WTC11 (cell line): ENCODE measurements at regions not wholly inside any gene's neighbourhood (a gene's known extent, or its start where the extent isn't known, plus 50 kb on each side); places are given as distances from the start of the nearest gene placed in this dataset.

Source experiments
- ATAC-seq: fragments of 200-7000 bp; cut with Tn5 transposase; 2 replicates; pipeline ENCODE4 v1.10.0; 2021; ENCODE audit warnings: mild to moderate bottlenecking, moderate library complexity
- CTCF ChIA-PET: fragments of 300-600 bp; sonication (Branson Sonifier 250); formaldehyde crosslinking; loops from one replicate; lab custom pipeline; 2021; ENCODE audit warnings: antibody characterized with exemption; lab: Charles Lee
- POLR2A ChIA-PET: fragments of 350-600 bp; sonication (Branson Sonifier 250); formaldehyde crosslinking; loops from one replicate; lab custom pipeline; 2021; ENCODE audit warnings: antibody characterized with exemption; lab: Charles Lee
- DNase-seq: peaks from one replicate; pipeline ENCODE4 v3.0.0; 2021; ENCODE audit warnings: low spot score
- H3K27ac Mint-ChIP-seq: 2 replicates; pipeline ENCODE4 v1.8.0; 2021; ENCODE audit warnings: mixed read lengths
- H3K27me3 Mint-ChIP-seq: 2 replicates; pipeline ENCODE4 v1.8.0; 2021; ENCODE audit warnings: low read depth, mild to moderate bottlenecking, moderate library complexity, mixed read lengths
- H3K36me3 Mint-ChIP-seq: 2 replicates; pipeline ENCODE4 v1.8.0; 2021; ENCODE audit warnings: mixed read lengths
- H3K4me1 Mint-ChIP-seq: 2 replicates; pipeline ENCODE4 v1.8.0; 2022; ENCODE audit warnings: mixed read lengths
- H3K4me3 Mint-ChIP-seq: 2 replicates; pipeline ENCODE4 v1.8.0; 2021; ENCODE audit warnings: mild to moderate bottlenecking, moderate library complexity, mixed read lengths
- H3K9me3 Mint-ChIP-seq: 2 replicates; pipeline ENCODE4 v1.8.0; 2021; ENCODE audit warnings: mixed read lengths
- CREB1 ChIP-seq: sonication (generic); formaldehyde crosslinking; IDR thresholded peaks from 2 replicates; pipeline ENCODE4 v1.8.0; 2023; ENCODE audit warnings: mild to moderate bottlenecking, missing genetic modification reagents
- IRF2 ChIP-seq: sonication (generic); formaldehyde crosslinking; IDR thresholded peaks from 2 replicates; pipeline ENCODE4 v1.8.0; 2022; ENCODE audit warnings: low read depth, missing genetic modification reagents, borderline replicate concordance
- MYBL2 ChIP-seq: sonication (generic); formaldehyde crosslinking; IDR thresholded peaks from 2 replicates; pipeline ENCODE4 v1.8.1; 2023; ENCODE audit warnings: mild to moderate bottlenecking, moderate library complexity, missing genetic modification reagents
- NFE2L1 ChIP-seq: sonication (generic); formaldehyde crosslinking; IDR thresholded peaks from 2 replicates; pipeline ENCODE4 v1.8.1; 2023; ENCODE audit warnings: missing genetic modification reagents
- OVOL2 ChIP-seq: fragments of 250-450 bp; sonication (Bioruptor Pico); IDR thresholded peaks from 2 replicates; pipeline ENCODE4 v1.9.0; 2021; ENCODE audit warnings: mild to moderate bottlenecking, borderline replicate concordance
- TEAD1 ChIP-seq: sonication (generic); formaldehyde crosslinking; IDR thresholded peaks from 2 replicates; pipeline ENCODE4 v1.8.0; 2022; ENCODE audit warnings: mild to moderate bottlenecking, missing genetic modification reagents
- ZNF423 ChIP-seq: fragments of 250-450 bp; sonication (Bioruptor Pico); IDR thresholded peaks from 2 replicates; pipeline ENCODE4 v2.1.2; 2022; ENCODE audit warnings: mild to moderate bottlenecking, moderate library complexity
- ZNF671 ChIP-seq: fragments of 250-450 bp; sonication (Bioruptor Pico); IDR thresholded peaks from 2 replicates; pipeline ENCODE4 v1.8.0; 2021; ENCODE audit warnings: mild to moderate bottlenecking
- TF ChIP-seq, protein P1 (sequence below): sonication (generic); formaldehyde crosslinking; IDR thresholded peaks from 2 replicates; pipeline ENCODE4 v1.8.1; 2022; ENCODE audit warnings: mild to moderate bottlenecking, moderate library complexity, missing genetic modification reagents
- TF ChIP-seq, protein P2 (sequence below): sonication (generic); formaldehyde crosslinking; IDR thresholded peaks from 2 replicates; pipeline ENCODE4 v1.8.0; 2022; ENCODE audit warnings: mild to moderate bottlenecking, missing genetic modification reagents
- TF ChIP-seq, protein P3 (sequence below): sonication (generic); formaldehyde crosslinking; IDR thresholded peaks from 2 replicates; pipeline ENCODE4 v1.8.0; 2023; ENCODE audit warnings: mild to moderate bottlenecking, missing genetic modification reagents
- TF ChIP-seq, protein P4 (sequence below): fragments of 250-450 bp; sonication (Bioruptor Pico); IDR thresholded peaks from 2 replicates; pipeline ENCODE4 v2.1.2; 2022; ENCODE audit warnings: mild to moderate bottlenecking, moderate library complexity
- TF ChIP-seq, protein P5 (sequence below): sonication (generic); formaldehyde crosslinking; IDR thresholded peaks from 2 replicates; pipeline ENCODE4 v1.8.1; 2022; ENCODE audit warnings: mild to moderate bottlenecking, missing genetic modification reagents, moderate library complexity, borderline replicate concordance
- TF ChIP-seq, protein P6 (sequence below): sonication (generic); formaldehyde crosslinking; IDR thresholded peaks from 2 replicates; pipeline ENCODE4 v1.8.1; 2023; ENCODE audit warnings: mild to moderate bottlenecking, moderate library complexity, missing genetic modification reagents

DNA sequence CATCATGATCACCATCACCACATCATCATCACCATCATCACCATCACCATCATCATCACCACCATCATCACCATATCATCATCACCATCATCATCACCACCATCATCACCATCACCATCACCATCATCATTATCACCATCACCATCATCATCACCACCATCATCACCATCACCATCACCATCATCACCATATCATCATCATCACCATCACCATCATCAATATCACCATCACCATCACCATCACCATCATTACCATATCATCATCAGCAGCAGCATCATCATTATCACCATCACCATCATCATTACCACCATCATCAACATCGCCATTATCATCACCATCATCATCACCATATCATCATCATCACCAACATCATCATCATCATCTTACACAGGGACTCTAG is 351.1 kb downstream of the MIAT start:
- Mint-ChIP-seq H3K36me3 (no peaks in the 10 kb centered on the region), H3K27ac (no peak overlapping the region), H3K27me3 (no peaks in the 10 kb centered on the region)
- ATAC-seq = no peak
- TF ChIP-seq, protein P1, sequence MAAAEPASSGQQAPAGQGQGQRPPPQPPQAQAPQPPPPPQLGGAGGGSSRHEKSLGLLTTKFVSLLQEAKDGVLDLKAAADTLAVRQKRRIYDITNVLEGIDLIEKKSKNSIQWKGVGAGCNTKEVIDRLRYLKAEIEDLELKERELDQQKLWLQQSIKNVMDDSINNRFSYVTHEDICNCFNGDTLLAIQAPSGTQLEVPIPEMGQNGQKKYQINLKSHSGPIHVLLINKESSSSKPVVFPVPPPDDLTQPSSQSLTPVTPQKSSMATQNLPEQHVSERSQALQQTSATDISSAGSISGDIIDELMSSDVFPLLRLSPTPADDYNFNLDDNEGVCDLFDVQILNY = no peak
- TF ChIP-seq IRF2 (CRISPR knock-in tag) = no peak
- TF ChIP-seq ZNF671 = no peak
- no peak for TF ChIP-seq MYBL2
- TF ChIP-seq, protein P2, sequence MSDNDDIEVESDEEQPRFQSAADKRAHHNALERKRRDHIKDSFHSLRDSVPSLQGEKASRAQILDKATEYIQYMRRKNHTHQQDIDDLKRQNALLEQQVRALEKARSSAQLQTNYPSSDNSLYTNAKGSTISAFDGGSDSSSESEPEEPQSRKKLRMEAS (CRISPR knock-in tag) = no peak
- no peak for TF ChIP-seq ZNF423 (CRISPR knock-in tag)
- TF ChIP-seq, protein P3, sequence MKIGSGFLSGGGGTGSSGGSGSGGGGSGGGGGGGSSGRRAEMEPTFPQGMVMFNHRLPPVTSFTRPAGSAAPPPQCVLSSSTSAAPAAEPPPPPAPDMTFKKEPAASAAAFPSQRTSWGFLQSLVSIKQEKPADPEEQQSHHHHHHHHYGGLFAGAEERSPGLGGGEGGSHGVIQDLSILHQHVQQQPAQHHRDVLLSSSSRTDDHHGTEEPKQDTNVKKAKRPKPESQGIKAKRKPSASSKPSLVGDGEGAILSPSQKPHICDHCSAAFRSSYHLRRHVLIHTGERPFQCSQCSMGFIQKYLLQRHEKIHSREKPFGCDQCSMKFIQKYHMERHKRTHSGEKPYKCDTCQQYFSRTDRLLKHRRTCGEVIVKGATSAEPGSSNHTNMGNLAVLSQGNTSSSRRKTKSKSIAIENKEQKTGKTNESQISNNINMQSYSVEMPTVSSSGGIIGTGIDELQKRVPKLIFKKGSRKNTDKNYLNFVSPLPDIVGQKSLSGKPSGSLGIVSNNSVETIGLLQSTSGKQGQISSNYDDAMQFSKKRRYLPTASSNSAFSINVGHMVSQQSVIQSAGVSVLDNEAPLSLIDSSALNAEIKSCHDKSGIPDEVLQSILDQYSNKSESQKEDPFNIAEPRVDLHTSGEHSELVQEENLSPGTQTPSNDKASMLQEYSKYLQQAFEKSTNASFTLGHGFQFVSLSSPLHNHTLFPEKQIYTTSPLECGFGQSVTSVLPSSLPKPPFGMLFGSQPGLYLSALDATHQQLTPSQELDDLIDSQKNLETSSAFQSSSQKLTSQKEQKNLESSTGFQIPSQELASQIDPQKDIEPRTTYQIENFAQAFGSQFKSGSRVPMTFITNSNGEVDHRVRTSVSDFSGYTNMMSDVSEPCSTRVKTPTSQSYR (CRISPR knock-in tag) = no peak
- TF ChIP-seq, protein P4, sequence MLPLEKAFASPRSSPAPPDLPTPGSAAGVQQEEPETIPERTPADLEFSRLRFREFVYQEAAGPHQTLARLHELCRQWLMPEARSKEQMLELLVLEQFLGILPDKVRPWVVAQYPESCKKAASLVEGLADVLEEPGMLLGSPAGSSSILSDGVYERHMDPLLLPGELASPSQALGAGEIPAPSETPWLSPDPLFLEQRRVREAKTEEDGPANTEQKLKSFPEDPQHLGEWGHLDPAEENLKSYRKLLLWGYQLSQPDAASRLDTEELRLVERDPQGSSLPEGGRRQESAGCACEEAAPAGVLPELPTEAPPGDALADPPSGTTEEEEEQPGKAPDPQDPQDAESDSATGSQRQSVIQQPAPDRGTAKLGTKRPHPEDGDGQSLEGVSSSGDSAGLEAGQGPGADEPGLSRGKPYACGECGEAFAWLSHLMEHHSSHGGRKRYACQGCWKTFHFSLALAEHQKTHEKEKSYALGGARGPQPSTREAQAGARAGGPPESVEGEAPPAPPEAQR = no peak
- no peak for TF ChIP-seq NFE2L1
- TF ChIP-seq, all 79 proteins: peak for 0
- Mint-ChIP-seq H3K4me3 (no peak overlapping the region), H3K4me1 (peaks cover 12% of the 10 kb centered on the region), H3K9me3 (peaks cover 6% of the 10 kb centered on the region)
- no peak for DNase-seq
- CTCF ChIA-PET = no interaction called here
- POLR2A ChIA-PET = no interaction called here

DNA sequence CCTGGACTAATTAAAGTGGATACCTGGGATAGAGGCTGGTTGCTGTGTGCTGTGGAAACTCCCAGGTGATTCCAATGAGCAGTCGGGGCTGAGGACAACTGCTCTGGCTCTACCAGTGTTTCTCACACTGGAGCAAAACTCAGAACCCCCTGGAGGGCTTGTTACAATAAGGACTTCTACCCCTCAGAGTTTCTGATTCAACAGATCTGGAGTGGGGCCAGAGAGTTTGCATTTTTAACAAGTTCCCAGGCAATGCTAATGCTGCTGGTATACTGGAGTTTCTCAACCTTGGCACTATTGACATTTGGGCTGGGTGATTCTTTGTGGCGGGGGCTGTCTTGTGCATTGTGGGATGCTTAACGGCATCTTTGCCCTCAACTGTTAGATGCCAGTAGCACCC is 353.7 kb downstream of the MIAT start:
- ChIA-PET CTCF (no interaction called here), POLR2A (no interaction called here)
- DNase-seq = no peak
- no peak for ATAC-seq
- Mint-ChIP-seq H3K4me1 (no peaks in the 10 kb centered on the region), H3K9me3 (no peaks in the 10 kb centered on the region), H3K36me3 (no peaks in the 10 kb centered on the region), H3K27ac (no peak overlapping the region), H3K27me3 (no peaks in the 10 kb centered on the region), H3K4me3 (no peak overlapping the region)
- TF ChIP-seq ZNF423 (CRISPR knock-in tag) (no peak), CREB1 (CRISPR knock-in tag) (no peak)
- TF ChIP-seq, protein P5, sequence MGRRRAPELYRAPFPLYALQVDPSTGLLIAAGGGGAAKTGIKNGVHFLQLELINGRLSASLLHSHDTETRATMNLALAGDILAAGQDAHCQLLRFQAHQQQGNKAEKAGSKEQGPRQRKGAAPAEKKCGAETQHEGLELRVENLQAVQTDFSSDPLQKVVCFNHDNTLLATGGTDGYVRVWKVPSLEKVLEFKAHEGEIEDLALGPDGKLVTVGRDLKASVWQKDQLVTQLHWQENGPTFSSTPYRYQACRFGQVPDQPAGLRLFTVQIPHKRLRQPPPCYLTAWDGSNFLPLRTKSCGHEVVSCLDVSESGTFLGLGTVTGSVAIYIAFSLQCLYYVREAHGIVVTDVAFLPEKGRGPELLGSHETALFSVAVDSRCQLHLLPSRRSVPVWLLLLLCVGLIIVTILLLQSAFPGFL (CRISPR knock-in tag) = no peak
- TF ChIP-seq, protein P2 (CRISPR knock-in tag) = no peak

DNA sequence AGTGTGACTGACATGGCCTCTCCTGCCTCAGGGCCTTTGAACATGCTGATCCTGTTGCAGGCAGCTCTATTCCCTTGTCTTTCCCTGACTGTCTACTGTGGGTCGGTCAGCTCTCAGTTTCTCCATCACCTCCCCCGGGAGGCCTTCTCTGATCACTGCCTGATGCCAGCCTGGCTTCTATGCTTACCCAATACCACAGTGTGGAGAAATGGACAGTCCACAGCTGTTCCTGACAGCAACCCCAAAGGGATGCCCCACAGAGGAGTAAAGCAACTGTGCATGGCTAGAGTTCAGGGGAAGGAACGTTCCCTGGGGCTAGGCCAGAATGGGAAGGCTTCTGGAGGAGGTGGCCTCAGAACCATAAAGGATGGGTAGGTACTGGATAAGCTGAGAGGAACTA is 354.3 kb downstream of the MIAT start:
- POLR2A ChIA-PET = no interaction called here
- H3K27me3 Mint-ChIP-seq = no peaks in the 10 kb centered on the region

More for the DNA sequence above, 354.3 kb downstream of the MIAT start:
- CTCF ChIA-PET = no interaction called here
- Mint-ChIP-seq H3K9me3 (no peaks in the 10 kb centered on the region), H3K4me1 (no peaks in the 10 kb centered on the region), H3K36me3 (no peaks in the 10 kb centered on the region), H3K4me3 (no peak overlapping the region), H3K27ac (no peak overlapping the region)
- DNase-seq (no peak), ATAC-seq (no peak)
- TF ChIP-seq MYBL2 = no peak
- no peak for TF ChIP-seq OVOL2 (CRISPR knock-in tag)
- TF ChIP-seq, protein P4 = no peak
- no peak for TF ChIP-seq TEAD1 (CRISPR knock-in tag)
- TF ChIP-seq ZNF423 (CRISPR knock-in tag) = no peak
- TF ChIP-seq, protein P5 (CRISPR knock-in tag) = no peak
- TF ChIP-seq, protein P6, sequence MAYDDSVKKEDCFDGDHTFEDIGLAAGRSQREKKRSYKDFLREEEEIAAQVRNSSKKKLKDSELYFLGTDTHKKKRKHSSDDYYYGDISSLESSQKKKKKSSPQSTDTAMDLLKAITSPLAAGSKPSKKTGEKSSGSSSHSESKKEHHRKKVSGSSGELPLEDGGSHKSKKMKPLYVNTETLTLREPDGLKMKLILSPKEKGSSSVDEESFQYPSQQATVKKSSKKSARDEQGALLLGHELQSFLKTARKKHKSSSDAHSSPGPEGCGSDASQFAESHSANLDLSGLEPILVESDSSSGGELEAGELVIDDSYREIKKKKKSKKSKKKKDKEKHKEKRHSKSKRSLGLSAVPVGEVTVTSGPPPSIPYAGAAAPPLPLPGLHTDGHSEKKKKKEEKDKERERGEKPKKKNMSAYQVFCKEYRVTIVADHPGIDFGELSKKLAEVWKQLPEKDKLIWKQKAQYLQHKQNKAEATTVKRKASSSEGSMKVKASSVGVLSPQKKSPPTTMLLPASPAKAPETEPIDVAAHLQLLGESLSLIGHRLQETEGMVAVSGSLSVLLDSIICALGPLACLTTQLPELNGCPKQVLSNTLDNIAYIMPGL (CRISPR knock-in tag) = no peak
